Calu3 (cell line): ENCODE measurements at regions not wholly inside any gene's neighbourhood (a gene's known extent, or its start where the extent isn't known, plus 50 kb on each side); places are given as distances from the start of the nearest gene placed in this dataset.

Experiments used
- BruUV-seq: library from RNA; stranded (reverse); fragments of 400-500 nt; replicated peaks from 2 replicates; lab custom pipeline; 2021; lab: Mats Ljungman, UMichigan
- CTCF ChIA-PET: fragments of 300-600 bp; sonication (Branson Sonifier 250); formaldehyde crosslinking; loops from one replicate; lab custom pipeline; 2022; ENCODE audit warnings: antibody characterized with exemption; lab: Charles Lee
- DNase-seq: peaks from one replicate; pipeline ENCODE4 v3.0.0; 2022
- H3K27ac Mint-ChIP-seq: one replicate; pipeline ENCODE4 v1.8.0; 2022; ENCODE audit warnings: mixed read lengths; ENCODE audit not compliant: unreplicated experiment
- H3K27me3 Mint-ChIP-seq: one replicate; pipeline ENCODE4 v1.8.0; 2022; ENCODE audit warnings: mixed read lengths; ENCODE audit not compliant: unreplicated experiment
- H3K36me3 Mint-ChIP-seq: one replicate; pipeline ENCODE4 v1.8.0; 2022; ENCODE audit warnings: mild to moderate bottlenecking, moderate library complexity, mixed read lengths; ENCODE audit not compliant: insufficient read depth, unreplicated experiment
- H3K4me1 Mint-ChIP-seq: one replicate; pipeline ENCODE4 v1.8.0; 2022; ENCODE audit warnings: mild to moderate bottlenecking, low read depth, mixed read lengths; ENCODE audit not compliant: unreplicated experiment
- H3K4me3 Mint-ChIP-seq: one replicate; pipeline ENCODE4 v1.8.0; 2022; ENCODE audit warnings: mild to moderate bottlenecking, low read depth, moderate library complexity, mixed read lengths; ENCODE audit not compliant: unreplicated experiment
- H3K9me3 Mint-ChIP-seq: one replicate; pipeline ENCODE4 v1.8.0; 2022; ENCODE audit warnings: low read depth, mixed read lengths; ENCODE audit not compliant: unreplicated experiment
- intact Hi-C: fragments of 100-400 bp; cut with micrococcal nuclease; formaldehyde crosslinking; loops from one replicate; pipeline ENCODE4 v1.10.0; 2022; ENCODE audit not compliant: unreplicated experiment
- TF ChIP-seq, protein P1 (sequence below): fragments of 200-600 bp; IDR thresholded peaks from one replicate; pipeline ENCODE4 v1.8.0; 2022; ENCODE audit warnings: antibody characterized with exemption; ENCODE audit not compliant: unreplicated experiment

DNA sequence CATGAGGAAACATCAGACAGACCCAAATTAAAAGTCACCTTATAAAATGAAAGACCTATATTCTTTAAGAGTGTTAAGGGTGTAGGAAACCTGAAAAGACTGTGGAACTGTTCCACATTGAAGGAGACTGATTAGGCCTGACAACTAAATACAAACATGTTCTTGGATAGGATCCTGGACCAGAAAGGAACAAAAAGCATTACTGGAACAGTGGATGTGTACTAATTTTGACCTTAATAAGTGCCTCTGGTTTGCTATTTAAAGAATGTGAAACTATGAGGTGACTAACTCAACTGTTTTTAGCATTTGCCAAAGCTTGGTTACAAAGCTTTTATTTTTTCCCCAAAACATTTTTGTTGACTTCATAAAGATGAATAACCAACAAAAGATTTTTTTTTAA is 340.6 kb downstream of the CAAP1 start:
- H3K9me3 Mint-ChIP-seq, result peaks cover 12% of the 10 kb centered on the region
- CTCF ChIA-PET, result no interaction called here
- no peak overlapping the region for H3K4me3 Mint-ChIP-seq
- DNase-seq, result no peak
- TF ChIP-seq, protein P1, sequence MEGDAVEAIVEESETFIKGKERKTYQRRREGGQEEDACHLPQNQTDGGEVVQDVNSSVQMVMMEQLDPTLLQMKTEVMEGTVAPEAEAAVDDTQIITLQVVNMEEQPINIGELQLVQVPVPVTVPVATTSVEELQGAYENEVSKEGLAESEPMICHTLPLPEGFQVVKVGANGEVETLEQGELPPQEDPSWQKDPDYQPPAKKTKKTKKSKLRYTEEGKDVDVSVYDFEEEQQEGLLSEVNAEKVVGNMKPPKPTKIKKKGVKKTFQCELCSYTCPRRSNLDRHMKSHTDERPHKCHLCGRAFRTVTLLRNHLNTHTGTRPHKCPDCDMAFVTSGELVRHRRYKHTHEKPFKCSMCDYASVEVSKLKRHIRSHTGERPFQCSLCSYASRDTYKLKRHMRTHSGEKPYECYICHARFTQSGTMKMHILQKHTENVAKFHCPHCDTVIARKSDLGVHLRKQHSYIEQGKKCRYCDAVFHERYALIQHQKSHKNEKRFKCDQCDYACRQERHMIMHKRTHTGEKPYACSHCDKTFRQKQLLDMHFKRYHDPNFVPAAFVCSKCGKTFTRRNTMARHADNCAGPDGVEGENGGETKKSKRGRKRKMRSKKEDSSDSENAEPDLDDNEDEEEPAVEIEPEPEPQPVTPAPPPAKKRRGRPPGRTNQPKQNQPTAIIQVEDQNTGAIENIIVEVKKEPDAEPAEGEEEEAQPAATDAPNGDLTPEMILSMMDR, result no peak
- H3K27me3 Mint-ChIP-seq, result no peaks in the 10 kb centered on the region
- no peaks in the 10 kb centered on the region for H3K4me1 Mint-ChIP-seq
- intact Hi-C loops, result no loop called here
- no TSS peak for BruUV-seq
- H3K27ac Mint-ChIP-seq, result no peak overlapping the region
- H3K36me3 Mint-ChIP-seq, result no peaks in the 10 kb centered on the region

DNA sequence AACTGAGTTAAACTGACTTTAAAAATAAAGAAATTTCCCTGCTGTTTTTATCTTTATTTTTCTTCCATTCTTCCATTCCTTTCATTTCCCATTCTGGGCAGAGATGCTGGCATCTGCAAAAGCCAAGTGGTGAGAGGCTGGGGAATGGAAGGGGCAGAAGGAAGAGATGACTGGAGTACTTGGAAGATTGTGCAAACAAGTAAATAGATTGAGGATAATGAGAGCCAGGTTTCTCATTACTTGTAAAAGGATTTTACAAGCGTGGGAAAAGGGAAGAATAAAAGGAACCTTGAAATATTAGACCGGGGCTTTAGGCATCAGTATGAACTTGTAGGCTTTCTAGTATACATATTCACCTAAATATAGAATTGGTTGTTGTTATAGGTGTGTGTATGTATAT is 341.2 kb downstream of the CAAP1 start:
- H3K27ac Mint-ChIP-seq, result no peak overlapping the region
- no peaks in the 10 kb centered on the region for H3K27me3 Mint-ChIP-seq
- H3K9me3 Mint-ChIP-seq, result peaks cover 12% of the 10 kb centered on the region
- BruUV-seq, result no TSS peak
- H3K4me3 Mint-ChIP-seq, result no peak overlapping the region
- TF ChIP-seq, protein P1, result no peak
- no peak for DNase-seq
- no peaks in the 10 kb centered on the region for H3K4me1 Mint-ChIP-seq
- CTCF ChIA-PET, result no interaction called here
- H3K36me3 Mint-ChIP-seq, result no peaks in the 10 kb centered on the region
- intact Hi-C loops, result no loop called here

DNA sequence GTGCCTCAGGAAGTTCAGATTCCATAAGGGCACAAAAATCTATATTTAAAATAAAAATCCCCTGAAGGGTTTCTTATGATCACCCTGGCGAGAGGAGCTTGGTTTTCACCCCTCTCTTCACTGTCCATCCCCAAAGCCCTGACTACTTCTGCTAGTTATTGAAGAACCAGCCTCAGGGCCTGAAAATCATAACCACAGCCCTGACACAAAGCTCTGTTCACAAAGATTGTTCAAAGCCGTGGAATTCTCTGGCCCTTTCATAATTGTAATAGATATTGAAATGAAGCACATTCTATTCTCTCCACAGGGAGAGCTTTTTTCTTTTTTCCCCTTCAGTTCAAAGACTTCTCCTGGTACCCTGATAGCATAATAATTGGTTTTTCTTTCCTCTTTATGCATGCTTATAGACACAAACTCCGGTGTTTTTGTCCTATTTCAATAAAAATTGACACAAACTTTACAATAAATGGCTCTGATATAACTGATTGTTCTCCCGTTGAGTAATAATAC is 343.8 kb downstream of the CAAP1 start:
- Mint-ChIP-seq H3K4me3 (no peak overlapping the region), H3K36me3 (no peaks in the 10 kb centered on the region), H3K27ac (no peak overlapping the region), H3K9me3 (peaks cover 9% of the 10 kb centered on the region), H3K27me3 (no peaks in the 10 kb centered on the region), H3K4me1 (no peaks in the 10 kb centered on the region)
- intact Hi-C loops, result no loop called here
- no TSS peak for BruUV-seq
- TF ChIP-seq, protein P1, result no peak
- DNase-seq, result no peak
- CTCF ChIA-PET, result no interaction called here

DNA sequence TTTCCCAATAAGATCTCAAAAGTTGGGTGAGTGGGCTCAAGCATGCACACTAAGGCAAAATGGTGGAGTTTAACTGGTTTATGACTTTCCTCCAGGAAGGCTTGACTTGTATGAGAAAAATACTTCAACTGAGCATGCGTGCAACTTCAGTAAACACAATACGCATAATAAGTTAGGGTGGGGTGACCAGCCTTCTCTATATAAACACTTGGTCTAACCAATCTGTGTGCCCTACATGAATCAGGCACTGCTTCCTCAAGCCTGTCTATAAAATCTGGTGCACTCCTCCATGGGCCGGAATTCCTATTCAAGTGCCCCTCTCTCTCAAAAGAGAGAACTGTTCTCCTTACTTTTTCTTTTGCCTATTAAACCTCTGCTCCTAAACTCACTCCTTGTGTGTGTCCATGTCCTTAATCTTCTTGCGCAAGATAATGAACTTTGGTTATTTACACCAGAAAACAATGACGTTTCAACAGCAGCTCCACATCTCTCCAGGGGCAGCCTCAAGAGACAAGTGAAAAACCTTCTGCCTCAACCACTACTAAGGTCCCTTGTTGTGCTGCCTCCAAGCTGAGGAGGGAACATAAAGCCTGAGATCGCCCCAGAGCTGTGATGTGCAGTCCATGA is 352.6 kb downstream of the CAAP1 start:
- CTCF ChIA-PET, result no interaction called here
- H3K4me1 Mint-ChIP-seq, result no peaks in the 10 kb centered on the region
- intact Hi-C loops, result no loop called here
- TF ChIP-seq, protein P1, result no peak
- DNase-seq, result no peak
- no peaks in the 10 kb centered on the region for H3K36me3 Mint-ChIP-seq
- BruUV-seq, result no TSS peak
- peaks cover 15% of the 10 kb centered on the region for H3K9me3 Mint-ChIP-seq
- no peak overlapping the region for H3K27ac Mint-ChIP-seq
- no peaks in the 10 kb centered on the region for H3K27me3 Mint-ChIP-seq
- H3K4me3 Mint-ChIP-seq, result no peak overlapping the region
